Endothelial cell of umbilical vein (primary cell): ENCODE measurements at regions not wholly inside any gene's neighbourhood (a gene's known extent, or its start where the extent isn't known, plus 50 kb on each side); places are given as distances from the start of the nearest gene placed in this dataset.

ENCODE experiments used
- CTCF ChIP-seq, 2 donors: IDR thresholded peaks; 1 replicate in 1 of 2; 2 replicates in 1 of 2; pipeline ENCODE4 v1.5.1; 2011; ENCODE audit warnings: low read length in 2 of 2, mild to moderate bottlenecking in 2 of 2, moderate library complexity in 2 of 2, control low read depth in 1 of 2, inconsistent platforms in 1 of 2, low read depth in 1 of 2; ENCODE audit not compliant: insufficient read depth in 1 of 2; ENCODE audit errors: extremely low read depth in 1 of 2
- TF ChIP-seq, protein P1 (sequence below): IDR thresholded peaks from 2 replicates; pipeline ENCODE4 v1.6.1; 2011; ENCODE audit not compliant: insufficient read depth, insufficient read length

- TF ChIP-seq CTCF (IDR thresholded peaks at IDR 0.05; ENCODE audit: extremely low read depth in 1 of 2, insufficient read depth in 1 of 2, low read depth in 1 of 2, low read length in 2 of 2): no peak
- TF ChIP-seq, protein P1, sequence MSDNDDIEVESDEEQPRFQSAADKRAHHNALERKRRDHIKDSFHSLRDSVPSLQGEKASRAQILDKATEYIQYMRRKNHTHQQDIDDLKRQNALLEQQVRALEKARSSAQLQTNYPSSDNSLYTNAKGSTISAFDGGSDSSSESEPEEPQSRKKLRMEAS: no peak
These were observed 129.7 kb upstream of the EDNRA start for GRCh38 chr4:147351083-147351787.
